ENCODE measurements at regions not wholly inside any gene's neighbourhood (a gene's known extent, or its start where the extent isn't known, plus 50 kb on each side); places are given as distances from the start of the nearest gene placed in this dataset.
"Not testable (repeated sequence)": the region's sequence is repeated elsewhere in the genome, so short reads cannot be mapped to it uniquely, and the experiment has no call there.

- not testable (repeated sequence) for TF ChIP-seq CTCF (IDR thresholded peaks at IDR 0.05; ENCODE audit: insufficient read depth, low read depth, low read length); EZH2 (IDR thresholded peaks at IDR 0.05; ENCODE audit: insufficient read depth, low read length)
Measured at GRCh38 chr6:26951211-26951610, 291.7 kb upstream of the ZNF322 start.

All from astrocyte (in vitro differentiated cells and primary cell).